Embryonic facial prominence (tissue), 1 donor: ENCODE measurements at regions not wholly inside any gene's neighbourhood (a gene's known extent, or its start where the extent isn't known, plus 50 kb on each side); places are given as distances from the start of the nearest gene placed in this dataset.

Source experiments
- DNase-seq: peaks from one replicate; pipeline ENCODE4 v3.0.0-alpha.2; 2016; ENCODE audit errors: extremely low spot score

DNA sequence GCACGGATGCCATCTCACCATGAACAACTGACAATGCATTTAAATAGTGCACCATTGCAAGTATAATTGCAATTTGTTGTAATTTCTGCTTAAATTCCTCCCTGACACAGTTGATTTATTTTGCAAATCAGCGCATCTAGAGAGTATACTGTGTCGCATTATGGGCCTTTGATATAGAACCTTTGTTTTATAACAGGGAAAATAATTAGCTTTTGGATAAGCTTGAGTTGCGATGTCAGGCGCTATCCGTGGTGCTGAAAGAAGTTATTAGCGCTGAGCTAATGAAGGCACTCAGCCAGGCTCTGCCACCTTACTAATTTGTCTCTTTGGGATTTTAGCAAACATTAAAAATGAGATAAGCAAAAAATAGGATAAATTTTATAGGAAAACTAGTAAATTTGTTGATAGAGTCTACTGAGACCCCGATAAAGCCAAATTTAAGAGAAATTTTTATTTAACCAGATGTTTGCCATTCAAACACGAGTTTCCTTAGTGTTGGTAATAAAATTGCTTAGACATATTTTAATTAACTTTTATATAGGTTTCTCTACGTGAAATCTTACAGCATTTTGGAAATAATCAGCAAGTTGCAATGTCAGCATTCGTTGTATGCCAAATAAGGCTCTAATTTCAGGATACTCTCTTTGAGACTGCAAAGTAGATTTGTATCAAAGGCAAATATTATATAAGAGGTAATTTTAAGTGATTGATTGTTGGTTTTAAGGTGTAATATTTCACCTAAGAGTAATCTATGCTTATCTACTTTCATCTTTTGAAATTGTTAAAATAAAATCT lies 355.5 kb downstream of the TLR4 start:
- no peak for DNase-seq

DNA sequence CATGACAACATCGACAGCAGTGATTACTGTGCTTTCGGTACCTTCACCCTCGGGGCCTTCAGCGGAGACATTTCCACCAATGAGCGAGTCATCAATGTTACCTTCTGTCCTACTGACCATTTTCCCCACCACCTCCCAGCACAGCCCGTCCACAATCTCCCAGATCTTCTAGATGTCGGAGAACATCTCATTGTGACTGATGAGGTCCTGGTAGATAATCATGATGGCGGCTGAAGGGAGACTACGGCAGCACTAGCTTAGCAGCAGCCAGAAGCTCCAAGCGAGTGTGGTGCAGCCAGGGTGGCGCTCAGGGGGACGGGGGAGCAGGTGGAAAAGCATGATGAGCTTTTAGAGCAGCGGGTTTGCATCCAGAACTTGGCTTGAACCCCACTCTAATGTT lies 379.0 kb downstream of the TLR4 start:
- DNase-seq, result no peak

- no peak for DNase-seq
These were observed 383.9 kb downstream of the TLR4 start for GRCh38 chr9:118088090-118088489.

- no peak for DNase-seq
These were observed 387.0 kb downstream of the TLR4 start for GRCh38 chr9:118091226-118091625.

GRCh38 chr9:118091711-118092500 lies 387.7 kb downstream of the TLR4 start:
- no peak for DNase-seq

DNA sequence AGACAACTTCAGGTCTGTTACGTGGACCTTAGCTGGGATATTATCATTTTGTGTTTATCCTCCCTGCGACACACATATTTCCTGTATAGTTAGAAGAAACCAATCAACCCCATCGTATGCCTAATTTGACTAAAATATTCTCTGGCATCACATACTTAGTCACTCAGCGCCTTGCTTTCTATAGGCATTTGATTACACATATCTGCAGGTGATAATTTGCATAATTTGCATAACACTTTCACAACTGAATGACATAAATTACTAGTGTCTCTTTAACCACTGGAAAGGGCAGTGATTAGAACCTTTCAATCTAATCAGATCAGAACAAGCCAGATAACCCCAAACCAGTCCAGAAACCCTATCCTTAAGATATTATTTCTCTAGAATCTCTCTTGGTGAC lies 390.2 kb downstream of the TLR4 start:
- no peak for DNase-seq

DNA sequence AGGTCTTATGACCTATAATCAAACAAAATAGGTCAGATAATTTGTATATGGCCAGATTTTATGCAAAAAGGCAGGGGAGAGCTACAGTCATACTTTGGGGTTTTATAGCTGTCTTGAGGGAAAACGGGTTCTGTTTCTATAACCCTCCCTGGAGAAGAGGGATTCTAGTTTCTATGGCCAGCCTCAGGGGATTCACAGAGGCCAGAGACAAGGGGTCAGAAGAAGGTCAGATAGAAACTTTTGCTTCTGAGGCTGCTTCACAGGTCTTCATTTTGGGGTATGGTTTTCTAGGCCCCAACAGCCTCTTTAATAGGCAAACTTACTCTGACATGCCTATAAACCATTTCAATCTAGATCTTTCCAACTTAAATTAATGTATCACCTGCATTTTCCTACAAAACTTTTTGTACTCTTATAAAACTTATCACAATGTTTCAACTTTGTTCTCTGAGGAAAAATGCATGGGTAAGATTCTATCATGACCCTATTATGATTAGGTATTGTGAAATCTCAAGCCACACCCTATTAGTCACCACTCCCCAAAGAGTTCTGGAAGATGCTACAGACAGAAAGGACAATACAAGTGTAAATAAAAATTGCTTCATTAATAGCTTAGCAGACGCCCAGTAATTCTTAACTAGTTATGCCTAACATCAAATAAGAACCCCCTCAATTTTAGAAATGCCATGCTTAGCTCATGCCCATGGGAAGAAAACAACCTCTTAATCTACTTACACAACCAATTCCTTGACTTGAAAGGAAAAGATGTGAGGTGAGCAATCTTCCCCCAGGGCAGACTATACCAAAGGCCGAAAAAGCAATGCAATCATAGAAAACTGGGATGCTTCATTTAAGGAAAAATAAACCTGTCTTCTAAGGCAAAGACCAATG lies 396.6 kb downstream of the TLR4 start:
- no peak for DNase-seq

DNA sequence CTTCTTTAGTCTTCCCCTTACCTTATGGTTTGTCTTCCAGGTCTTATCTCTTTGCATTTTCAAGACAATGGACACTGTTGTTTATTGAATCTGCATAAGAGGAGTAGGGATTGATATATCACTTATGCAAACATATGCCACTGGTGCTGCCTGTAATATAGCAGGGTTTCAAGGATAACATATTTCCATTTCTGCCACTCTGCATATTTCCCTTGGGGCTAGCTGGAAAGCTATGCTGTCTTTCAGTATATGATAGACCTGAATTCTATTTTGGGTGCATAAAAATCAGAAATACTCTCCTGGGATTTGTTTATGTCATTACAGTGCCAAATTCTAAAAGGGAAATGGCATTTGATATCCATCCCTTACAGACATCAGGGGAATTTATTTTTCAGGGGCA lies 400.2 kb downstream of the TLR4 start:
- no peak for DNase-seq

GRCh38 chr9:118108971-118109370 lies 404.8 kb downstream of the TLR4 start:
- no peak for DNase-seq

DNA sequence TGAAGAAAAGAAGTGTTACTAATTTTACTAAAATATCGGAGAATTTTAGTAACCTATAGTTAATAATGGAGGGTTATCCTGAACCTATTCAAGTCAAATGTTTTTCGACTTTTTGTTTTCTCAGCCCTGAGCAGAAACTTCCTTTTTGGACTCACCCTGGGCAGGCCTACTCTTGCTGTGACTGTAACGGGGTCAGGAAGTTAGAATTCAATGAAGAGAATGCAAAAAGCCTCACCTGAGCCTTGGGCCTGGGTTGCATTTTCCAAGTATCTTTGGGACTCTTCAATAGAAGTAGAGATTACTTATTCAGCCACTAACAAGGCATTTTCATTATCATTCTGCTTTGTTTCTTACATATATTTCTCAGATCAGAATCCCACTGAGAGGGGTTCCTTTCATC lies 405.3 kb downstream of the TLR4 start:
- no peak for DNase-seq

DNA sequence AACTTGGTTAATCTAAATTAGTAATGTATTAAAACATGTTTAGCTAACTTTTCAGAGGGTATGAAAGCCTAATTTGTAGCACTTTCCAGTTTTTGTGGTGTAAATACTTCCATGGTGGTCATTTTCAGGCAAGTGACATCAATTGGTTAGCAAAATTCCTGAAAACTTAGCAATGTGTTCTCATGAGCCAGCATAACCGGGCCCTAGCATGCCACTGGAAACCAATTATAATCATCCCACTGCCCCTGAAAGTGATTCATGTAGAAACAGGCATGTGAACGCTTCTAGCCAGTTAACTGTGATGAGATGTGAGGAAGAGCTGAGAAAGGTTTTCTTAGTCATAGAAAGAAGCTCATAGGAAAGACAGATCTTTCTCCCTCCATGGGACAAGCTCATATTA lies 417.2 kb downstream of the TLR4 start:
- no peak for DNase-seq

DNA sequence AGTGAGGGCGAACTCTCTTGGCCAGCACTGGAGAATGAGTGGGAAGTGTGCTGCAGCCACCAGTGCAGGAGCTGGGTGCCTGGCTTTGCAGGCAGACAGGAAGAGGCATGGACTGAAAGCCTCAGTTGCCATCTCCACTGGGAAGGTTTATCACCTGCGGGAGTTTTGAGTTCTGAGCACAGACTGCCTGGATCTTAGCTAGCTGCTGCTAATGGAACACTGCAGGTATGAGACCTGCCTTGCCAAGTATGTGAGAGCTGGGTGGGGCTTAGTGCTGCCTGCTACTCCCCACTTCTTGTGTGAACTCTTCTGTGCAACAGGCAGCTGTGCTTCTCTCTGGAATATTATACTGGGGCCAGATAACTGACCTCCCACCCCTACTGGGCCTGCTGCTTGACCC lies 424.1 kb downstream of the TLR4 start:
- DNase-seq, result no peak

- no peak for DNase-seq
These were observed 425.3 kb downstream of the TLR4 start for GRCh38 chr9:118129541-118129940.

GRCh38 chr9:118148990-118149389 lies 444.8 kb downstream of the TLR4 start:
- DNase-seq, result no peak

DNA sequence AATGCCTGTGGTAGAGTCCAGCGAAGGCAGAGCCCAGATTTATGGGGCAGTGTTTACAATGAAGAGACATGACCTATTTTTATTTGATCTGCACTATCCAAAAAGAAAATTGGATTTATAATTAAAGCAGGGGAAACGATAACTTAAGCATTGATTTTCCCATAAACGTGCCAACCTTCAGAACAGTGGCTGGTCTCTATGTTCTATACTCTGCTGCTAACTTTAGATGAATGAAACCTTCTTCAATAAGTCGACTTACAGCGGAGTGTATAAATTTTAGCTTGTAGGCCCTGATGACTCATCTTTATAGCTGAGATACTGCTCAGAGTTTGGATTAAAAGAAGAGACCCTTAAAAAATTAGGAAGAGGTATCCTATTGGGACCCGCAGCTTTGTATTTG lies 452.6 kb downstream of the TLR4 start:
- DNase-seq, result no peak

DNA sequence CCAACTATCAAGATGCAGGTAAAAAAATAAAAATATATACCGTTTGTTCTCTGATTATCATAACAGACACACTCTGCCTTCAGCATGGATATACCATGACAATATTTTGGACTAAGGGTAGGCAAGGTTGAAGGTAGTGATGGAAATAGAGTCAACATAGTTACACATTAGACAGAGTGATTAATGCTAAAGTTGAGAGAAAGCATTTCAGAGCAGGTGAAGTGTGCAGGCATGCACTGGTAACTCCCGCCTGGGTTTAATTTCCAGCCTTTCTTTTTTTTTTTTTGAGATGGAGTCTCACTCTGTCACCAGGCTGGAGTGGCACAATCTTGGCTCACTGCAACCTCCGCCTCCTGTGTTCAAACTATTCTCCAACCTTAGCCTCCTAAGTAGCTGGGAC lies 458.5 kb downstream of the TLR4 start:
- no peak for DNase-seq

DNA sequence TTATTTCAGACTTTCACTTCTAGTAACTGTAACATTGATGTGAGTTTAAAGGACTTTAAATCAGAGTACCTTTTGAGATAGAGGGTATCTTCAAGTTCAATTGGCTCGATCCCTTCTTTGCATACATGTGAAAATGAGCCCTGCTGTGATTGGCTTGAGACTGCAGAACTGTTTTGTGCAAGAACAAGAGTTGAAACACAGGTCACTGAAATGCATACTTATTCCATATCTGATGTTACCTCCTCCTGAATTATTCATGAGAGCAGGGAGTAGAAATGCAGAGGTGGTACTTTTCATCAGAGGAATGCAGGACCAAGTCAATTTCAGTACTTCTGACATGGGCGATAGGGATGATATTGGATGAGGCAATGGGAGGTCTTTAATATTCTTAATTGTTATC lies 459.5 kb downstream of the TLR4 start:
- DNase-seq, result no peak

DNA sequence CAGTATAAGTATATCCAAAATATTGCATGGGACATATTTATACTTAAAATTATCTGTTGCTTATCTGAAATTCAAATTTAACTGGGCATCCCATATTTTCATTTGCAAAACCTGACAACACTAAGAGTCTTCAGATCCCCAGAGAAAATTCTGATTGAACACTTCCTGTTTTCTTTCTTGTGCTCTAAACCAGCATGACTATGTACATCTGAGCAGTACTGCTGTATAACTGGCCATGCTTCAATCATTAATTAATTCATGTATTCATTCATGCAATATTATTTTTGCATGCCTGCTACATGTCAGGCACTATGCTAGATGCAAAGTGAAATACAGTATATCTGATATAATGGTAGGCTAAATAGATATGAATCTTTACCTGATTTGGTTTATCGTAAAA lies 461.2 kb downstream of the TLR4 start:
- DNase-seq, result no peak

GRCh38 chr9:118170032-118170955 lies 466.1 kb downstream of the TLR4 start:
- peak; percentile 14 for DNase-seq

- no peak for DNase-seq
These were observed 473.0 kb downstream of the TLR4 start for GRCh38 chr9:118177241-118177640.

DNA sequence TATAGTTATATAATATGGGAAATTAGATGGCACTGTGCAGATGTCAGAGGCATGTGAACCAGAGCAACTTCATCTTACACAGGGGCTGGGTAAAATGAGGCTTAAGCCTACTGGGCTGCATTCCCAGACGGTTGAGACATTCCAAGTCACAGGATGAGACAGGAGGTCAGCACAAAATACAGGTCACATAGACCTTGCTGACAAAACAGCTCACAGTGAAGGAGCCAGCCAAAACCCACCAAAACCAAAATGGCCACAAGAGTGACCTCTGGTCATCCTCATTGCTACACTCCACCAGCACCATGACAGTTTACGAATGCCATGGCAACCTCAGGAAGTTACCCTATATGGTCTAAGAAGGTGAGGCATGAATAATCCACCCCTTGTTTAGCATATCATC lies 479.4 kb downstream of the TLR4 start:
- no peak for DNase-seq
